GM19372 (cell line): ENCODE measurements at regions not wholly inside any gene's neighbourhood (a gene's known extent, or its start where the extent isn't known, plus 50 kb on each side); places are given as distances from the start of the nearest gene placed in this dataset.

Experiments used
- ATAC-seq: cut with Tn5 transposase; IDR thresholded peaks from one replicate; pipeline ENCODE4 v1.9.1; 2021; ENCODE audit warnings: mild to moderate bottlenecking, low read depth, moderate library complexity; ENCODE audit not compliant: unreplicated experiment

- no peak for ATAC-seq
These were observed 267.7 kb upstream of the SIX2 start for GRCh38 chr2:45276914-45277313.

- no peak for ATAC-seq
These were observed 266.6 kb upstream of the SIX2 start for GRCh38 chr2:45275806-45276205.

- no peak for ATAC-seq
These were observed 266.1 kb upstream of the SIX2 start for GRCh38 chr2:45275242-45275805.

GRCh38 chr2:45274250-45274926, 265.1 kb upstream of the SIX2 start:
- ATAC-seq = no peak

- ATAC-seq = no peak
These were observed 264.4 kb upstream of the SIX2 start for GRCh38 chr2:45273412-45274249.

- ATAC-seq = no peak
These were observed 263.5 kb upstream of the SIX2 start for GRCh38 chr2:45272549-45273265.

GRCh38 chr2:45269149-45269793, 260.0 kb upstream of the SIX2 start:
- no peak for ATAC-seq

- no peak for ATAC-seq
These were observed 259.4 kb upstream of the SIX2 start for GRCh38 chr2:45268631-45269030.

GRCh38 chr2:45267062-45267792, 258.0 kb upstream of the SIX2 start:
- no peak for ATAC-seq

GRCh38 chr2:45265336-45265735, 256.1 kb upstream of the SIX2 start:
- no peak for ATAC-seq

GRCh38 chr2:45264227-45265225, 255.3 kb upstream of the SIX2 start:
- no peak for ATAC-seq

GRCh38 chr2:45263147-45263546, 253.9 kb upstream of the SIX2 start:
- ATAC-seq = no peak

GRCh38 chr2:45261746-45262145, 252.5 kb upstream of the SIX2 start:
- no peak for ATAC-seq

- no peak for ATAC-seq
These were observed 251.7 kb upstream of the SIX2 start for GRCh38 chr2:45260946-45261345.

- ATAC-seq = no peak
These were observed 250.4 kb upstream of the SIX2 start for GRCh38 chr2:45259547-45260160.

- no peak for ATAC-seq
These were observed 249.9 kb upstream of the SIX2 start for GRCh38 chr2:45259138-45259537.

GRCh38 chr2:45258311-45258710, 249.1 kb upstream of the SIX2 start:
- ATAC-seq = no peak

- no peak for ATAC-seq
These were observed 248.6 kb upstream of the SIX2 start for GRCh38 chr2:45257820-45258219.
